HG03432 (cell line): ENCODE measurements at regions not wholly inside any gene's neighbourhood (a gene's known extent, or its start where the extent isn't known, plus 50 kb on each side); places are given as distances from the start of the nearest gene placed in this dataset.

Experiments
- ATAC-seq: cut with Tn5 transposase; IDR thresholded peaks from one replicate; pipeline ENCODE4 v1.9.1; 2021; ENCODE audit warnings: mild to moderate bottlenecking, moderate library complexity; ENCODE audit not compliant: unreplicated experiment

DNA sequence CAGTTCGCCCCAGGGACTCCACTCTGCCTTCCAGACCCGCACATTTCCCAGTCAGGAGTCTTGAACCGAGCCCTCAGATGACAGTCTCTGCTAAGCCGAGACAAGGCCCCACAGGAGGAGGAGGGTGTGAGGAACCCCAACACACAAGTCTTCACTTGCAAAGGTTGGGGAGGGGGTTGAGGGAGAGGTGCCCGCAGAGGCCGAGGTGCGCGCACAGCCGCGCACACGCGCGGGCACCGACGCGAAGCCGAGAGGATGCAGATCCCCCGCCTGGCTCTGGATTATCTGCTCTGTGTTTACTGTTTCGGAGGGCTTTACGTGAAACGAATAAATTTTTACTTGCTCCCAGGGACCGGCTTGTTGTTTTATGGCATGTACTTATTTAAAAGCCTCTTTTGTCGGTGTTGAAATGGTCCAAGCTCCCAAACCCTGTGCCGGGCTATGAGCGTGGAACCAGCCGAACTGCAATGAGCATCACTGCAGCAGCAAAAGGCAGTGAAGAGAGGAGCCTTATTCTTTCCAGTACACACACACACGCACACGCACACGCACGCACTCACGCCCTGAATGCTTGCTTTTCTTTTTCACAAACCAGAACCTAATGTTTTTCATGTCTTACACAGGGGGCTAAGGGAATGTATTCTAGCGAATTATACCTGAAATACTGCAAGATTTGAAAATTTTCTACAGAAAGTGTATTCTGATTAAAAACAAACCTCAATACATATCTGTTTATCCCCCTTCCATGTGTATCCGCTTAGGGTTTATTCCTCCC lies 297.7 kb downstream of the PARP8 start:
- no peak for ATAC-seq

DNA sequence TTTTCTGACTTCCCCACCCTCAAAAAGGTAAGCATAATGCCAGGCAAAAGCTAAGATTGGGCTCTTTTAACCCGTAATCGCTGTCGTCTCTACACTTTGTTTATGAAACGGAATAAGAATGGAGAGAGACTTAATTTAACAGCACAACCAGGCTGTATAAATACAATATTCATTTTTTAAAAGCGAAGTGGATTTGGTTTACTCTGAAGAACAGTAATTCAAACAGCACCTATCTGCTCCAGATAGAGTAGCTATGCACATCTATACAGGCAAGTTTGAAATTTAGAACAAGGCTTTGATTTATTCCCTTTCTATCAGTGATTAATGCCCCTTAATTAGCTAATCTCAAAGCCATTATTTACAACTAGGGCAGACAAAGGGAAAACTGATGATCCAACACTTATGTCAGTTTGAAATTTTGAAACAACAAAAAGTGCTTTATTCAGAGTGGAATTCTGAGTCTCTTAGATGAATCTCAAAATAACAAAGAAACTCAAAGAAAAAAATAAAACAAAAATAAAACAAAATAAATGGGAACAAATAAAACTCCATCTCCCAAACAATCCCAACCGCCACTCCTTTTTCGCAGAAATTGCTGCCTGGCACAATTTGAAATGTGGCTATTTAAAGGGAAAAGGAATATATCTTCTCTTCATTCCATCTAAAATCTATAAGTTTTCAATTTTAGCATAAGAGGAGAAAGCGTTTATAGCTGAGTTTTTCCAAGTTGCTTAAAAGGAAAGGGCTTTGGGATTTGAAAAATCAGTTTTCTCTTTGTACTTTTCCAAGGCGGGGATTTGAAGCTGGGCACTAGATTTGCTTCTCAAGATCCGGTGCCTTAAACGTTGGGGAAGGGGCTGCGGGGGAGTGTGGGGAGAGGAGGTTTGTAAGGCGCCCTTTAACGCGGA lies 298.6 kb downstream of the PARP8 start:
- no peak for ATAC-seq

DNA sequence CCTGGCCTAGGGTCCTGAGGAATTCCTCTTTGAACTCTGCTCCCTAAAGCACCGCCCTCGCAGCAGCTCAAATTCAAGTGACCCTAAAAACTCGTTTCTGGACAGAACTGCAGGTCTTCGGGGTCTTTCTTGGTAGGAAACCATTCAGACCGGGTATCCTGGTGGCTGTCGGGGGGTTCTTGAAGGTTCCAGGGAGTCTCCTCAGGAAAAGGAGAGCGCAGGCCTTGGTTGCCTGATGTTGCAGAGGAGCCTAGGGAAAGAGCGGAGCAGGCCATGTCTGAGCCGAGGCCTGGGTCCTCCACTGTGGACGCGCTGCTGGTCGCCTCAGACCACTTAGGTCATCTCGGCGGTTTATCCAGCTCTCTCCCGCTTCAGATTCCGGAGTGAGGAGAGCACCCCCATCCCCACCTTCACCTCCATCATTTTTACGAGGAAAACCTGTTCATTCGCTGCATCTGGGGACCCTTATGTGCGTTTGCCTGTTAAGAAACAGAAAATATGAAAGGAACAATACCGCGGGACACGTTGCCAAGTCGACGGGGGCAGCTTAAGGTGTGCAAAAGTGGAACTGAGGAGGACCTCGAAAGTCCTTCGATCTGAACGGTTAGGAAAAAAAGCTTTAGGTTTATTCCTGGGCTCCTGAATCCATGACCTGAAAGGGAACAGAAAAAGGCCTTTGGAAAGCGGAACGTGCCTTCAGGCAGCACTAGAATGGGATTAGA lies 299.4 kb downstream of the PARP8 start:
- ATAC-seq = no peak

DNA sequence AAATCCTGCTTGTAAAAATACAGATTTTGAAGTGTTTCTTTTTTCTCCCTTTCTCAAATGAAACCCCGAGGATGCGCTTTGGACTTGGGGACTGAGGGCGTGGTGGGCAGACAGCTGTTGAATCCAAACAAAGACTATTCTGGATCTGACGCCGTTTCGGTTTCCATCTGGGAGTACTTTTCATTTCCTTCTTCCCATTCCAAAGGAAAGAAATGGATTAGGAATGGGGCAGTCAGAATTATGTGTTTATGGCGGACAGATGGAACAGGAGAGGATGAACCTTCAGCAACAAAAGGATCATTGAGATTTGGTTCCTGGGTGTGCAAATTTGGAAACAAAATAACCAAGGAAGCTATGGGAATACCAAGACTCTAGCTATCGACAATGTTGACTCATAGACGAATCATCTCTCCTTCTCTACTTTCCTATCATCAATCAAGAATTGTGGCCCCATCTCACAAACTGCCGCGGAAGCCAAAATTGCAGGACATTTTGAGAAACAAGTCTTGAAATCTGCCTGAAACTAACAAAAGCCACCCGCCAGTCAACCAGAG lies 300.6 kb downstream of the PARP8 start:
- ATAC-seq = no peak

DNA sequence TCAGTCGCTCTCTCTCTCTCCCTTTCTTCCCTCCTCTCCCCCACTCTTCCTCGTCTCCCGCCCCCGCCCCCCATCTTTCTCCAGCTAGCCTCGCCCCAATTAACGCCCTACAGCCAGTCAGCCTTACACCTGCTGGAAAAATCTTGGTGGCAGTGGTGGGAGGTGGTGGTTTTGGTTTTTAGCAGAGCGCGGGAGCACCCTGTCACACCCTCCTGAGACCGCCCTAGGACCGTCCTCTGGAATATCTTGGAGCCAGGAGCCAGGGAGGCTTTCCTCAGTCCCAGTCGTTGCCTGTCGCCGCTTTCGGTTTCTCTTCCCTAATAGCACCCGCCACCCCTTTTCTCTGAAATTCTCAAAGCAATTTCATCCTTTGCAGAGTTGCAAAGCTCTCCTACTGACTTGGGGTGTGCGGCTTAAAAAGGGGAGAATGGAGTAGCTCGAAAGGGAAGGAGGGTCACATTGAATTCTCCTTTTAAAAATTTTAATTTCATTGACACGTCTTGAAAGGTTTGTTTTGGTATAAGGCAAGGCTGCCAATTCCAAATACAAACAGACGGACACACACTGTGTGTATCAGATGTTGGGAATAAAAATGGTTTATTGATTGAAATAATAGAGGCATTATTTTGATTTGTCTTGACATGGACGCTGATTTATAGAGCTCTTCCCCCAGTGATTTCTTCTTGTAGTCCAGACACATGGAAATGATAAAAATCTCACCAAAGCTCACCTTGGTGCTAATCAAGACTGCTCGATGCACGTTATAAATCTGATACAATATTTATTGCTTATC lies 301.3 kb downstream of the PARP8 start:
- ATAC-seq = no peak

DNA sequence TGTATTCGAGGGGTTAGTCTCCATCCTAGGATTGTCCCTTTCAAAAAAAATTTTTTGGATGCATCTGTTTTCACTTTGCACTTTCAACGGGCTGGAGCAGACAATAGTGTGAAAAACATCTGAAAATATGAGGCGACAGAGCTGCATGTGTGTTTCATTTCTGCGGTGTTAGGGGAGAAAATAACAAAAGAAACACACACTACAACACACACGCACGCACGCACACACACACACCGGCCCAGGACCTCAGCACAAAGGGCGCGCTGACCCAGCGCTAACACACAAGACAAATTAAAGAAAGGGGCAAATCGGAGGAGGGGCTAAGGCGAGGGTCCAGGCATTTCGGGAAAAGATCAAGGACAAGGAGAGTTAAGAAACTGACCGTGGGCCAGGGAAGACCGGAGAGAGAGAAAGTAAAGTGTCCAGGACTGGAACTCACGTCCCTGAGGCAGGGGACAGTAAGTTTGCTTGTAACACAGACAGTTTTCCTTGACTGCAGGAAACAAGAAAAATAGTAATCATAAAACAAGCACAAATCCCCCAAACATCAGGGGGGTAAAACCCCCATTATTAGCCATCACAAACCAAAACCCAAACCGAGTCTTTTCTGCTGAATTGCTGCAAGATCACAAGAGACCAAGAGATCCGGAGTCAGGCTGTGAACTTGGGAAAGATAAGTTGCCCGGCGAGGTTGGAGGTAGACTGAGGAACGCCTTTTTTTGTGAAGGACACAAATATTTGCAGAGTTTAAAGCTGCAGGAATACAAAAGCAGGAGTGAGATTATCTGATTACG lies 302.1 kb downstream of the PARP8 start:
- no peak for ATAC-seq

DNA sequence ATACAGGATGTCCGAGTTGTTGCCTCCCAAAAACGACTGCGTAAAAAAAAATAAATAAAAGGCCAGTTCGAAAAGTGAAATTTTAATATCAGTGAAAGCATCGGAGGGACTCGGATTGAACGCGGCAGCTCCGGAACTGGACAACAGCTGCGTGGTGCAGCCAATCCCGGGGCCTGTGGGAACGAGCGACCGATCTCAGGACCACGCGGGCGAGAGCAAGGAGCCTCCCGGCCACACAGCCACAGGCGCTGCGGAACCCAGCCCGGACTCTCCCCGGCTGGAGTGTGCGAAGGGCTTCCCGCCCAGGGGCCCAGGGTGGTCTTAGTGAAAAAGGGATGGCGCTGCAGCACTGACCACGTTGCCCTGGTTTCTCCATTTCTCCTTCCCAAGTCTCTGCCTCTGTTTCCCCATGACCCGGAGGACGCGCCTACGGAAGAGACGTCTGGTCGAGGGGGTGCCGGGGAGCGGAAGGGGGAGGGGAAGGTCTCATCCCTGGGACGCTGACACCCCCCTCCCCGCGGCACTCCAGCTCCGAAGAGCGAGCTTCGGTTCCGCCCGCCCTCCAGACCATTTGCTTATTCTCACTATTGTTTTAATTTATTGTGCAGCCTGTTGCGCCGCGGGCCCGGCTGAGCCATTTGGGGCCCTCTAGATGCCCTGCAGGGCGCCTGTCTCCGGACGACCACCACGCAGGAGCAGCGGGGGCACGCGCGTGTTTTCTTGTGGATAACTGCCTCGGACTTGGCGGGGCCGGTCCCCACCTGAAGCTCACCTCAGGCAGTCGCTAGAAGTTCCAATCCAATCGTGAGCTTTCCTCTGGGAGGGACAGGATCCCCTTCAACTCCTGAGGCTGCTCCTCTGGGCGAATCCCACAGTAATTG lies 303.0 kb downstream of the PARP8 start:
- no peak for ATAC-seq

DNA sequence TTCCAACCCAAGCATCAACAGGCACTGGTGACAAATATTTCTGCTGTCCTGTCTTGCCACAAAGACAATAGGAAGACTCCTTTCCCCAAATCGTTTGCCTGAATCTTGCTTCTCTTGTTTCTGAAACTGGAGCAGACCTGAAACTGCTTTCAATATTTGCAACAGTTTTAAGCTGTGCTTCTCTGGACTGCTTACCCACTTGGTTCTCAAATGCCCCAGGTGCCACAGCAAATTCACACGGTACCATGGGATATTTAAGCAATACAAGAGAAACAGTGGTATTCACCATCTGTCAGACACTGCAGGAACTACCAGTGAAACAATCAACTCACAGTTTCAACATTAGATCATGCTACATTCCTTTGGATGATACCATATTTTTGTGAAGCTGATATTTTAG lies 309.4 kb downstream of the PARP8 start:
- ATAC-seq = no peak

DNA sequence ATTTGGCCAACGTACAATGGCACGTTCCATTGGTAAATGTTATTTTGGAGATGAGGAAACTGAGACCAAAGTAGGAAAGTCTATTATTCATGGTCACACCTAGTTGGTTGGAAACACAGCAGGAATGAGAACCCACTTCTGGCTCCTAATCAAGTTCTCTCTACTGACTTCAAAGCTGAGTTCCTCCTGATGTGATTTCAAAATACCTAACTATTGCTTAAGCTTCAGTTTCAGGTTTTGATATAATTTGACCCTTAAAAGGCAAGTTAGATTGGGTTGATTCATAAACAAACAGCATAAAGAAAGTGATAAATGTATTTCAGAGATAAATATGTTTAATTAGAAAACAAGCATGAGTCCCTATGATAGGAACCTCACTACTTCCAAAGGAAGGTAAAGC lies 312.5 kb downstream of the PARP8 start:
- no peak for ATAC-seq

DNA sequence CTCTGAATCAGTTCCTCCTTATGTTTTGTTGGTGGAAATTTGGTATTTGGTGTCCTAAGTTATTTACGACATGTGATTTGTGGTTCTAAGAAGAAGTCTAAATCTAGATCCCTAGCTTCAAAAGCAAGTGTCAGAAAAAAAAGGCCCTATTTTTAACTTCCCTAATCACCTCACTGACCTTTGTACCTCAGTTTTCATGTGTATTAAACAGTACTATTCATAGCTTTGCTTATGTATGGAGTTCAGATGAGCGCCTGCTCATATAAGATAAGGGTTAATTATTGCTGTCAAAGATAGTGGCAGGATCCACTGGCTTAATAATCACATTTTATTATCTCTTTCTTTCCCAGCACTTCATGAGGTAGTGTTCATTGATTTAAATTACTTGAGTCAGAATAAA lies 318.2 kb downstream of the PARP8 start:
- no peak for ATAC-seq

DNA sequence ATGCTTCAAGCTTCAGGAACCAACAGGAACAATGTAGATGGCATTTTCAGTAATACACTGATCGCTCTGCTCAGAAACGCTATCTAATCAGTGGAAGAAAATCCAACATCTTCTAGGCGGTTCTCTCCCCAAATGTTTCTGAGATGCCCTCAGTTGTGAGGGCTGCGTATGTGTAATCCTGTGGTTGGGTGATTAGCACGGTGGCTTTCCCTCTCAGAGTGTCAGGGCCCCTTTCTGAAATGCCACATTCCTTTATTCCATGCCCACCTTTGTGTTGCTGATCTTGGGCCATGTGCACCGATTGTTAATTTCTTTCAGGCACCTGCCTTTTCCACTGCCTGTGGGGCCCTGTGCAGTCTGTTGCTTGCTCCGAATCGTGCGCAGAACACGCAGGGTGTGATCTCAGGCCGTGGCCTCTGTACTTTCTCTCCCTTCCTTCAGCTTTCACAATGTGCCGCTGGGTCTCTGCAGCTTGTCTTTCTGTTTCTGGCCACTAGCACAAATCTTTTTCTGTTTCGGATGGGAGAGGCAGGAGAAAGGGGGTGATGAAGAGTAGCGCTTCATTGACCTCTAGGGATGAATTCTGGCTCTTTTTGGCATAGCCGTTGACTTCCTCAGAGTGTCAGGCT lies 324.0 kb downstream of the PARP8 start:
- no peak for ATAC-seq

DNA sequence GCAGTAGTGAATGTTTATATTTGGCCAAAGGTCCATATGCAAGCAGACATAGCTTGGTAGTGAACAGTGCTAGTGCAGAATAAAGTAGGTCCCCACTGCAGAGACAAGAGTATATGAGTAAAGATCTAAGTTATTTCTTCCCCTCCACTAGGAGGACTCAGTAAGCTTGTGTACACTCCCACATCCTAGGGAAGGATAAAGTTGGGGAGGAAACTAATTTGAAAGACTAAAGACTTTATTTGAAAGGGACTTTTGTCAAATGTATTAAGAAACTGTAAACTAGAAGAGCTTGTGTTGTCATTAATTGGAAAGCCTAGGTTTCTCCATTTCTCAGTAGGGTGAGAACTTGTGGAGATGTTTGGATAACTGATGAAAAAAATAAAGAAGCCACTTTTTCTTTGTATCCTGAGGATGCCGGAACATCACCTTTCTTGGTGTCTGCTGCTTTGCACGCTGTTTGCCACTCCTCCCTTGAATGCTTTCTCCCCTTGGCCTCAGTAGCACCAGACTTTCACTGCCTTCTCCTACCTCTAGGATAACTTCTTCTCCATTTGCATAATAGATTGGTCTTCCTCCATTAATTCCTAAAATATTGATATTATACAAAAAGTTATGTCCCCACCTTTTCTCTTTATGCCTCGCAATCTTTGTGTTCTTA lies 329.0 kb downstream of the PARP8 start:
- ATAC-seq = no peak

DNA sequence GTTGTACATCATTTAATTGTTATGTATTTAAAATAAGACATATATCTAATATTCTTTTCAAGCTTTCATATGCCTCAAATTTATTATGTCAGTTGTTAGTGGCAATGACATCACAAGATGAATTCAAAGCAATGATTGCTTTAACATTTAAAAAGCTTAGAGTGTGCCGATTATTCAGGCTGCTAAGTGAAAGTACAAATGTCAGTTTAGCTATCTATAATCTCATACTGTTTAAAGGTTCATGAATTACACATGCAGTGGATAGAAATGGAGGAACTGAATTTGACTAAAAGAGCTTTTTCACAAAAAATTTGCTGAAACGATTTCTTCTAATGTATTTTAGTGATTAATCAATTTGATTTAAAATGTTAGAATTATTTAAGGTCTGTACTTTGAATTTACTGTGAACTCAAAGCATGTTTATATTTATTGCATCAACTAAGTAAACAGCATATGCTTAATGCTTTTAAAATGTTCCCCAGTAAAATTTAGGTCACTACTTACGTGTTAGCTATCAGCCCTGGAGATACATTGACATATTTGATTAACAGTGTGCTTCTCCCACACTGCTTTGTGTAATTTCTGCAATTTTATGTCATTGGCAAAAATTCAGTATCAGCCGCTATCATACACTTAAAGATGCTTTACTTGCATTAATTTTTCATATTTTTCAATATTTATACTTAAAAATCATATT lies 334.9 kb downstream of the PARP8 start:
- ATAC-seq = no peak

DNA sequence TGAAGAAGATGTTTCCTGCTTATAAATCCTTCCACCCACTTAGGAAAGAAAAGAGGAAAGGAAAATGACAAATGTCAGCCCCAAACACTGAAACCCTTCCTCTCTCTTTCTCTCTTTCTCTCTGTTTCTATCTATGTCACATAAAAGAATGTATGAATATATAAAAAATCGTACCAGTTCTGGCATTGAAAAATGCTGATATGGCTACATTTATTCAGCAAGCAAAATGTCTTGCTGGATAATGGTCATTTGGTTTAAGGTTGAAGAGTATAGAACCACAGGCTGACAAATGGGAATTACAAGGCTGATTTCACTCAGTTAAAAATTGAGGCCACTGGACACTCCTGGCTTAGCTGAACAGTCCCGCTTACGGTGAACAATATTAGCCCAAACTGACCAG lies 335.9 kb downstream of the PARP8 start:
- no peak for ATAC-seq

DNA sequence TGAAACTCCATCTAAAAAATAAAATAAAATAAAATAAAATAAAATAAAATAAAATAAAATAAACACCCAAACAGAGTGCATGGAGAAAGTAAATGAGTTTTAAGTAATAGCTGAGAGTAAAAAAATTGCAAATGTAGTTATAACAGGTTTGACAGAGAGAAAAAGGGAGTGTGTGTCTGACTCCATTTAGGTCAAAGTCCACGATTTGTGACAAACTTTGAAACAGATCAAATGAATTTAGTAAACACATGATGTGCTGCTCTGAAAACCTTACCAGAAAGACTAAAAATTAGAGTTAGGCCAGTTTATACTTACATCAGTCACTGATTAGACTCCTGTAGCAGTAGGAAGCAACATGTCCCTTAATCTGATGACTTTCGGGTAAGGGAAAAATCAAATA lies 346.6 kb downstream of the PARP8 start:
- ATAC-seq = no peak

DNA sequence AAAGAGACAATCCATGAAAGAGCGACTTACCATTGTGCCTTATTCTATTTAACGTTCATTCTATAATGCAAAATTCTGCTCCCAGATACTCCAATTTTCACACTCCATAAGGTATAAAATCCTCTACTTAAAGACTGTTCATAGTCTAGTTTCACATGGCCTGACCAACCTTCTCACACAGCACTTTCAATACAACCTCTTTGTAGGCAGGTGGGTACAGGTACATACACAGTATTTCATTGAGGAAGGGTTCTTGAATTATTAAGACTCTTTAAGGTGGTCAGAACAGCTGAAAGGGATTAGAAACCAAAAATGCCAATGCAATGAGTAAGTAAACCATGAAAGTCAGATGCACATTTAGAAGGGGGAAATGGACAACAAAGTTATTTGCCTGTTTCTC lies 352.0 kb downstream of the PARP8 start:
- ATAC-seq = no peak

DNA sequence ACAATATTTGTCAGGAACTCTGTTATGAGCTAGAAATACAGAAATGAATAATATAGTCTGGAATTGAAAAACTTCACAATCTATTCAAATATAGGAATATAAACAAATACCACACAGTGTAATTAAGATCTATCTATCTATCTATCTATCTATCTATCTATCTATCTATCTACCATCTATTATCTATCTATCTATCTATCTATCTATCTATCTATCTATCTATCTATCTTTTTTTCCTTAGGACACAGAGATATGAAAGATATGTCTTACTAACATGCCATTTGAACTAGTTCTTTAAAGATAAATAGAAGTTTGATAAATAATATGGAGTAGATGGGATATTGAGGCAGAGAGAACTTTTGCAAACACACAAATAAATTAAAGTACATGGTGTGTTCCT lies 357.8 kb downstream of the PARP8 start:
- ATAC-seq = no peak
